Upper lobe of left lung (tissue), 4 donors: ENCODE measurements at regions not wholly inside any gene's neighbourhood (a gene's known extent, or its start where the extent isn't known, plus 50 kb on each side); places are given as distances from the start of the nearest gene placed in this dataset.
"Not testable (repeated sequence)": the region's sequence is repeated elsewhere in the genome, so short reads cannot be mapped to it uniquely, and the experiment has no call there.

Experiments used
- CTCF ChIP-seq, 6 experiments: fragments of 450-650 bp in 4 of 6; fragments of 200-600 bp in 2 of 6; sonication (generic) in 2 of 6; IDR thresholded peaks; one replicate each; pipeline ENCODE4 v1.5.1; 2016 to 2019; ENCODE audit warnings: antibody characterized with exemption in 6 of 6
- EP300 ChIP-seq, 4 donors: sonication (generic); formaldehyde crosslinking; IDR thresholded peaks; one replicate each; pipeline ENCODE4 v1.5.1; 2017; ENCODE audit warnings: antibody characterized with exemption in 4 of 4, control low read depth in 2 of 4
- POLR2A ChIP-seq, 4 donors: fragments of 450-650 bp; IDR thresholded peaks; one replicate each; pipeline ENCODE4 v1.5.1; 2016 to 2017; ENCODE audit warnings: antibody characterized with exemption in 4 of 4, mild to moderate bottlenecking in 2 of 4
- POLR2AphosphoS5 ChIP-seq, 2 donors: sonication (generic); formaldehyde crosslinking; IDR thresholded peaks; one replicate each; pipeline ENCODE4 v1.5.1; 2017; ENCODE audit warnings: antibody characterized with exemption in 2 of 2

DNA sequence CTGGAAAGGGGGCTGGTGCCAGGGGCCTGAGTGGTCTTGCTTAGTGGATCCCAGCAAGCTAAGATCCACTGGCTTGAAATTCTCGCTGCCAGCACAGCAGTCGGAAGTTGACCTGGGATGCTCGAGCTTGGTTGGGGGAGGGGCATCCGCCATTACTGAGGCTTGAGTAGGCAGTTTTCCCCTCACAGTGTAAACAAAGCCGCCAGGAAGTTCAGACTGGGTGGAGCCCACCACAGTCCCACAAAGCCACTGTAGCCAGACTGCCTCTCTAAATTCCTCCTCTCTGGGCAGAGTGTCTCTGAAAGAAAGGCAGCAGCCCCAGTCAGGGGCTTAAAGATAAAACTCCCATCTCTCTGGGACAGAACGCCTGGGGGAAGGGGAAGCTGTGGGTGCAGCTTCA is 457.7 kb upstream of the SPRED2 start:
- not testable (repeated sequence) for TF ChIP-seq CTCF, POLR2AphosphoS5, EP300, POLR2A (IDR thresholded peaks at IDR 0.05)
